Fibroblast of upper back skin (primary cell): ENCODE measurements at regions not wholly inside any gene's neighbourhood (a gene's known extent, or its start where the extent isn't known, plus 50 kb on each side); places are given as distances from the start of the nearest gene placed in this dataset.
"Not testable (repeated sequence)": the region's sequence is repeated elsewhere in the genome, so short reads cannot be mapped to it uniquely, and the experiment has no call there.

Experiments used
- DNase-seq: peaks from one replicate; pipeline ENCODE4 v3.0.0-alpha.2; 2013

DNA sequence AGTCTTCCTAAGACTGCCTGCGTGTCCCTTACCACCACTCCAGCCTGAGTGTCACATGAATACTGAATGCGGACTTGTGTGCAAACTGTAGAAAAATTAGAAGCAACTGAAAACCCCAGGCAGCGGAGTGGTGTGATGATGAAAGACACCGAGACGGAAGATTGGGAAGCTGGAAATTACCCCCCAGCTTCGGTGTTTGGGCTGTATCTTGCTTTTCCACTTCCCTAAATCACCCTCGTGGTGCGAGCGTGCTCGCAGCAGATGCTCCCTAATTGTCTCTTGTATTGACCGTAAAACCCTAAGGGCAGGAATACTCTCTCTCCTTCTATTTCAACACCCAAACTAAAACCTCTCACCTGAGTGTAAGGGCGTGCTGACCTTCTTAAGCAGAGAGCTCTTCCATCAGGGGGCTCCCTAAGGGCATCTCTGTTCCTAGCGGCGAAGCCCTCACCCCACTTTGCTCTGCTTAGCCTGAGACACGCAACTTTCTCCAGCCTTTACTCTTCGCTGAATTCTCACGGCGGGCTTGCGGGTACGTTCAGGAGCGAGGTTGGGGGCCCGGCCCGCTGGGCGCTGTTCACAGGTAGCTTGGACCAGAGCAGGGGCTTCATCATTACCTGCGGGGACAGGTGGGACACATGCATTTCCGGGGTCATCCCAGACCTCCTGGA is 62.4 kb downstream of the CRYBB2 start:
- DNase-seq: no peak

DNA sequence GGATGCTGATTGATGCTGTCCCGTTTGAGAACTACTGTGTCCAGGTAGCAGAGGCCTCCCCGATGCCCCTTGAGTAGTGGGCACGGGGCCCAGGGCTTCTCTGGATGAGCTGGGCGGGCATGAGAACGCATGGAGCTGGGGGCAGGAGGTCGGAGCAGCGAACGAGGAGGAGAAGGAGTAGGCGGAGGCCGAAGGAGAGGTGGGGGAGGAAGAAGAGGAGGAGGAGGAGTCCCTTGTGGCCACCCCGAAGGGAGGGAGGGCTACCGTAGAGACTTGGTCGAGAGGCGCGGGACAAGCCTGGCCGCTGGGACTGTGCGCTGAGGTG is 62.9 kb downstream of the CRYBB2 start:
- DNase-seq: no peak

DNA sequence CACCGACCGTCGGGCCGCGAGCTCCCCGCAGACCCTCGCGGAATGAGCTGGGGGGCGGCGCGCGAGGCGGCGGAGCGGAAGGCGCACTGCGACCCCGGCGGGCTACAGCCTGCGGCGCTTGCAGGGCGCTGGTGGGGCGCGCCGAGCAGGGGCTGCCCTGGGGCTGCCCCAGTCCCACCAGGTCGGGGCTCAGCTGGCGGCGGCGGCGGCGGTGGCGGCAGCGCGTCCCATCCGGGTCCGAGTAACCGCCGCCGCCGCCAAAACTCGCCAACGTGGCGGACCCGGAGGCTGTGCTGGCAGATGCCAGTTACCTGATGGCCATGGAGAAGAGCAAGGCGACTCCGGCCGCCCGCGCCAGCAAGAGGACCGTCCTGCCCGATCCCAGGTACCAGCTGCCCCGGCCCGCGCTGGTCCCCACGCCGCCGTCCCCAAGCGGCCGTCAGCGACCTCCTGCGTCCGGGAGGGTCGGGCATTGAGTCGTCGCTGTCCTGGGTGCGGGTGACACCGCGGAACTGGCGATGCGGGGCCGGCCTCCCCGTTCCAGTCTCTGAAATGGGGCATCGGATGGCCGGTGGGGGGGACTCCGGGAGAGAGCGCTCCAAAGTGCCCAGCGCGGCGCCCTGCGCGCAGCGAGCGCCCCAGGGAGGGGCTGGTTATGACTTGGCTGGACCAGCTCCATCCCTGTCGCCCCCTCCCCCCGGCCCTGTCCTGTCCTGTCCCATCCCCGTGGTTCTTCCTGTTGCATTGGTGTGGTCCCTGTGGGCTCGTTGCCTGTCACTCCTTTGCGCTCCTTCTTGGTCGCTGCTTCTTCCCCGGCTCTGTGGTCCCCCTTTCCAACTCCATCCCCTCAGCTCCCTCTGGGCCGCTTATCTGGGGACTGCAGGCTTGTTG is 63.5 kb downstream of the CRYBB2 start:
- no peak for DNase-seq

DNA sequence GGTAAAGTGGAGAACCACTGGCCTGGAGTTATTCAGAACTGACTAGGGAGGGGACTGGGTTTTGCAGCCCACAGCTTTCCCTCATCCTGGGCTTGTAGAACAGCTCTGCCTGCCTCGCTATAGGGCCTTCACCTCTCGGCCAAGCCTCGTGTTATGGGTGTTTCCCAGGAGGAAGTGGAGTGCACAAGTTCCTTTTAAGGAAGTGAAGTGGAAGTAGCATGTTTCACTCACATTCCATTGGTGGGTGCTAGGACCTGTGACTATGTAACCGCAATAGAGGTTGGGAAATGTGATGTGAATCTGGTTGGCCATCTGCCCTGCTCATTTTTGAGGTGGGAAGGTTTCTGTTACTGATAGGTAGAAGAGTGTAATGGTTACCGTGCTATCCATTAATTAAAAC is 69.0 kb downstream of the CRYBB2 start:
- not testable (repeated sequence) for DNase-seq

DNA sequence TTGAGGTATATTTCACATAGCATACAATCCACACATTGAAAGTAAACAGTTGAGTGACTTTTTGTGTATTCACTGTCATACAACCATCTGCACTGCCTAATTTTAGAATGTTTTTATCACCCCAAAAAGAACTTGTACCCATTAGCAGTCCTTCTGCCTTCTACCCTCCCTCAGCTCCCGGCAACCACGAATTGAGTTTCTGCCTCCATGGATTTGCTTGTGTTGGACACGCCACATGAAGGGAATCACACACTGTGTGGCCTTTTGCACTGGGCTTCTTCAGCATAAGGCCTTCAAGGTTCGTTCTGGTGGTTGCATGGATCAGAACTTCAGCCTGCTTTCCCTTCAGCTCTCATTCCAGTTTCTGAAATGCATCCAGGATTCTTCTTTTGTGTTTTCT is 82.5 kb downstream of the CRYBB2 start:
- not testable (repeated sequence) for DNase-seq

DNA sequence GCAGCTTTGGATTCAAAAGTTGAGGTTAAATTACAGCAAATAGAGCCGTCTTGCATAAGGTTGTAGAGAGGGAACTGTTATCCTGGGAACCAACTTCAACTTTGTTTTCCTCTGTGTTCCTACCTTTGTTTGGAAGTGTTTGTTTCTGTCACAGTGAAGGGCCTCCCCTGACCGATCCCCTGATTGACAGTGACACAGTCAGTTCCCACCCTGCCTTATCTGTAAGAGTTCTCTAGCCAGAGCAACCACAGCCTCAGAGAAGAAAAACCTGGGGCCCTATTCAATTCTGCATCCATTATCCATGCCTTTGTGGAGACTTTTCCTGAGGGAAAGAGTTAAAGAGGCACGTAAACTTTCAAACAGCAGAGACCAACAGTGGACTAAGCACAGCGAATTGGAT is 90.1 kb downstream of the CRYBB2 start:
- DNase-seq: not testable (repeated sequence)

DNA sequence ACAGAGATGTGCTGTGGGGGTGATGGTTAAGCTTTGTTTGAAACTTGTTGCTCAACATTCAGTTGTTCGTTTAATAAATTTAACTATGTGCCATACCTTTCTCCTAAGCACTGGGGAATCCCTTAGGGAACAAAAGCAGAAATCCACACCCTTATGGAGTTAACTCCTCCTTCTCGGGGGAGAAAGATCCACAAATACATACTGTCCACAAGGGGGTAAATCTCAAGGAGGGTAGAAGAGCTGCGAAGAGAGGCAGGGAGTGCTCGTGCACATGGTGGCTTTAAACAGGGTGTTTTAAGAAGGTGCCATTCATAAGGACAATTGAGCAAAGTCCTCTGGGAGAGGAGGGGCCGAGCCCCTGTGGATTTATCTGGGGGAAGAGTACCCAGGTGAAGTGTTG is 92.5 kb downstream of the CRYBB2 start:
- DNase-seq: not testable (repeated sequence)

- DNase-seq: no peak
These were observed 98.8 kb downstream of the CRYBB2 start for GRCh38 chr22:25318081-25318823.

- DNase-seq: no peak
These were observed 107.7 kb downstream of the CRYBB2 start for GRCh38 chr22:25327018-25327755.

DNA sequence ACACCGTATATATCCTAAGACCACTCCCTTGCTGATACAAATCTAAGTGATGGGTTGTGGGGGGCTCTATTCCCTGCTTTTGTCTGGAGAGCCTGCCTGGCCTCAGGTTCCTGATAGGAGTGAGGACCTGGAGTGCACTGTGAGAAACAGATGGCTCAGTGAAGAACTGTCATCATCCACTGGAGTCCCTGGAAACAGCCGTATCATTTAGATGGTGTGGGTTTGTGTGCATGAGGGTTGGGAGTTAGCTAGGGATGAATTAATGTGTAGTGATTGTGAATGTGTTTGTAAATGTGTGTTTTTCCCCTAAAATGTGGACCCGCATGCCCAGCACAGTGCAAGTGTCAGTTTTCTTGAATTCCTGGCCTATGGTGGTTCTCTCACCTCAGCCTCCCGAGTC is 111.6 kb downstream of the CRYBB2 start:
- no peak for DNase-seq

GRCh38 chr22:25331911-25332310 is 112.5 kb downstream of the CRYBB2 start:
- DNase-seq: not testable (repeated sequence)

DNA sequence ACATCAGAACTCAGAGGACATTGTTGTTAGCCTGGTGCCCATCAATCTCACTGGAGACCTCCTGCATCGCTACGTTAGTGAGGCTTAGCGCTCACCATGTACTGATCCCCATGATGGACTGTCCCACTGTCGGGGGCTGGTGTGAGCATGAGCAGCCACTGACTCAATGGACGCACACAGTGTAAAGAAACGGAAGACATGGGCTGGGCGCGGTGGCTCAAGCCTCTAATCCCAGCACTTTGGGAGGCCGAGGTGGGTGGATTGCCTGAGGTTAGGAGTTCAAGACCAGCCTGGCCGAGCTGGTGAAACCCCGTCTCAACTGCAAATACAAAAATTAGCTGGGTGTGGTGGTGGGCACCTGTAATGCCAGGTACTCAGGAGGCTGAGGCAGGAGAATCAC is 112.9 kb downstream of the CRYBB2 start:
- DNase-seq: no peak

DNA sequence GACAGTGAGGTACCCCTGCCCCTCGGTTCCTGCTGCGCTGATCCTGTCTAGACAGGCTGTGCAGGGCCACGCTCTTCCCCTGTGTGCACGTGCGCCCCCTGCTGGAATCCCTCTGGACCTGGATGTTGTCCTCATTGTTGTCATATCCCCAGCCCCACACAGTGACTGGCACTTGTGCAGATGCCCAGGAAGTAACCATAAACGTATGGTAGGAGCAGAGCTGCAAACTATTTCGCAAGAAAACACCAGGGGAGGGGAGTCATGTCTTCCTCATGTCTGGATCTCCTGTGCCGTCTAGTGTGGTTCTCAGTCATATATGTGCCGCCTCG is 114.7 kb downstream of the CRYBB2 start:
- DNase-seq: peak; percentile 10

DNA sequence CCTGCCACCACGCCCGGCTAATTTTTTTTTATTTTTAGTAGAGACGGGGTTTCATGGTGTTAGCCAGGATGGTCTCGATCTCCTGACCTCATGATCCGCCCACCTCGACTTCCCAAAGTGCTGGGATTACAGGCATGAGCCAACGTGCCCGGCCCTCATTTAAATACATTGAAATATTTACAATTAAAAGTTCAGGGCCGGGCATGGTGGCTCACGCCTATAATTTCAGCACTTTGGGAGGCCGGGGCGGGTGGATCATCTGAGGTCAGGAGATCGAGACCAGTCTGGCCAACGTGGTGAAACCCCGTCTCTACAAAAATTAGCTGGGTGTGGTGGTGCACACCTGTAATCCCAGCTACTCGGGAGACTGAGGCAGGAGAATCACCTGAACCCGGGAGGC is 115.2 kb downstream of the CRYBB2 start:
- DNase-seq: not testable (repeated sequence)

DNA sequence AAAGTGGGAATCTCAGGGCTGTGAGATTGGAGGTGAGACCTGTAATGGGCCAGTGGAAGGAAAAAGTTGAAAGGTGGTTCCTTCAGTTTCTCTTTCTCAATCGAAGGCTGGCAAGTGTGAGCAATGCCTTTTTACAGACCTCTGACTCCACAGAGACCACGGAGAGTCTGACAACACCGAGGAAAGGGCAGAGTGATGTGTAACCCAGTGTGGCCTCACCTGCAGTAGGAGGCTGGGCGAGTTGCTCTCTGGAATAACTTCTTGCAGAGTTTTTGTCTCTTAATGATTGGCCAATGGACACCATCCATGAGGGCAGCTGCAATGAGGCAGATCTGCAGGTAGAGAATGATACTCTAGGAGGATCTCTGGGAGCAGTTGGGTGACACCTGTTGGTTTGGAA is 115.8 kb downstream of the CRYBB2 start:
- DNase-seq: not testable (repeated sequence)

- DNase-seq: not testable (repeated sequence)
These were observed 121.1 kb downstream of the CRYBB2 start for GRCh38 chr22:25340536-25340935.

- not testable (repeated sequence) for DNase-seq
These were observed 124.9 kb downstream of the CRYBB2 start for GRCh38 chr22:25344366-25344765.

DNA sequence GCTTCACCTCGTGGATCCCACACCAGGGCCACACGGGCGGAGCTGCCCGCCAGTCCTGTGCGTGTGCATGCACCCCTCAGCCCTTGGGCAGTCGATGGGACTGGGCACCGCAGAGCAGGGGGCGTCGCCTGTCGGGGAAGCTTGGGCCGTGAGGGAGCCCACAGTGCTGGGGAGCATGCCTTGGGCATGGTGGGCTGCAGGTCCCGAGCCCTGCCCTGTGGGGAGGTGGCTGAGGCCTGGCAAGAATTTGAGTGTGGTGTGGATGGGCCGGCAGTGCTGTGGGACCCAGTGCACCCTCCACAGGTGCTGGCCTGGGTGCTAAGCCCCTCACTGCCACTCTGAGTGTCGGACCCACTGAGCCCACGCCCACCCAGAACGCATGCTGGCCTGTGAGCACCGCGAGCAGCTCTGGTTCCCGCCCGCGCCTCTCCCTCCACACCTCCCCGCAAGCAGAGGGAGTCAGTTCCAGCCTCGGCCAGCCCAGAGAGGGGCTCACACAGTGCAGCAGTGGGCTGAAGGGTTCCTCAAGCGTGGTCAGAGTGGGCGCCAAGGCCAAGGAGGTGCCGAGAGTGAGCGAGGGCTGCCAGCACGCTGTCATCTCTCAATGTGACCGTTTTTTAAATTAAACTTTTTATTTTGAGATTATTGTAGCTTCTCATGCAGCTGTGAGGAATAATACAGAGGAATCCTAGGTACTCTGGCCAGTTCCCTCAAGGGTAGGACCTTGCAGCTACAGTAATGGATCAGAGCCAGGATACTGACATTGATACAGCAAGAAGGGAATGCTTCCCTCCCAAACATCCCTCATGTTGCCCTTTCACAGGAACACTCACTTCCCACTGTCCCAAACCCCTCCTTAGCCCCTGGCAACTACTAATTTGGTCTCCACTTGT is 127.7 kb downstream of the CRYBB2 start:
- no peak for DNase-seq

DNA sequence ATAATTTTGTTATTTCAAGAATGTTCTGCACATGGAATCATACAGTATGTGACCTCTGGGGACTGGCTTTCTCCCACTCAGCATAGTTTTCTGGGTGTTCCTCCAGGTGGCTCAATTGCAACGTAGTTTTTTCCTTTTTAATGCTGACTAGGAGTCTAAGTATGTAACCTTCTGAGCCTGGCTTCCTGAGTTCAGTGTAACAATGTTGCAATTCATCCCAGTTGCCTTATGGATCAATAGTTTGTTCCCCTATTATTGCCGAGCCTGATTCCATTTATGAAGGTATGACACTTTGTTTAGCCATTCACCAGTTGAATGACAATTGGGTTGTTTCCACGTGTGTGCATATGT is 128.3 kb downstream of the CRYBB2 start:
- DNase-seq: peak; percentile 31

DNA sequence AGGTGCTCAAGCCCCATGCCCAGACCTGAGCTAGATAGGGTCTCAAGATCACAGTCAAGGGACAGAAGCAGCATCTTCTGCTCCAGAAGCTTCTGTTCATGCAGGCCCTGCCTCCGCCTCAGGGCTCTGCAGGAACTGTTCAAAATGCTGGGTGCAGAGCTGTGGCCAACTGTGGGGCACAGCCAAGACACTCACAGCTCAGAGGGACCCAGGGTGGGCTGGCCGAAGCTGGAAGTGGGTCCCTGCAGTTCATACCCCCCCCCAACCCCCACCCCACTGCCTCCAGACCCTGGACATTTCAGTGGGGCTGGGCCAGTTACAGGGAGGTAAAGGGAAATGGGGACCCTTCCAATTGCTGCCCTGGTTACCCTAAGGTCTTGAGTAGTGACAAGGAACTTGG is 129.0 kb downstream of the CRYBB2 start:
- DNase-seq: no peak

DNA sequence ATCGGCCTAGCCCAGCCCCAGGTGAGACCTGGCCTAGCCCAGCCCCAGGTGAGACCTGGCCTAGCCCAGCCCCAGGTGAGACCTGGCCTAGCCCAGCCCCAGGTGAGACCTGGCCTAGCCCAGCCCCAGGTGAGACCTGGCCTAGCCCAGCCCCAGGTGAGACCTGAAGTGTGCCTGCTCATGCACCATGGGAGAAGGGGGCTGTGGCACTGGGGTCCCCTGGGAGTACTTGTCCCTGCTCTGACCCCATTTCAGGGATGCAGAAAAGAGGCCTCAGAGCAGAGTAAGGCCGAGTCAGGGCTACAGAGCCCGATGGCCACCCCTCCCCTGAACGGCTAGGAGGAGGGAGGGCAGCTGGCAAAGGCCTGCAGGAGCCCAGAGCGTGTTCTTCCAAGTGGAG is 129.6 kb downstream of the CRYBB2 start:
- DNase-seq: not testable (repeated sequence)

GRCh38 chr22:25350551-25350971 is 131.1 kb downstream of the CRYBB2 start:
- no peak for DNase-seq
